ENCODE measurements at regions not wholly inside any gene's neighbourhood (a gene's known extent, or its start where the extent isn't known, plus 50 kb on each side); places are given as distances from the start of the nearest gene placed in this dataset.

- TF ChIP-seq CTCF (IDR thresholded peaks at IDR 0.05; ENCODE audit: extremely low read depth in 1 of 2, insufficient read depth in 1 of 2, low read depth in 1 of 2, low read length in 2 of 2) (no peak), POLR2AphosphoS5 (IDR thresholded peaks at IDR 0.05; ENCODE audit: insufficient read depth, low read depth, low read length) (no peak), POLR2A (IDR thresholded peaks at IDR 0.05; ENCODE audit: low read depth, low read length) (no peak), FOS (IDR thresholded peaks at IDR 0.05; ENCODE audit: borderline replicate concordance, insufficient read depth, low read length) (no peak), JUN (IDR thresholded peaks at IDR 0.05; ENCODE audit: borderline replicate concordance, insufficient read depth, insufficient read length, low read depth) (no peak), GATA2 (IDR thresholded peaks at IDR 0.05; ENCODE audit: insufficient read depth, insufficient read length, low read depth, low read length) (no peak), EZH2 (IDR thresholded peaks at IDR 0.05; ENCODE audit: borderline replicate concordance, low read depth, low read length, severe bottlenecking) (no peak), MAX (IDR thresholded peaks at IDR 0.05; ENCODE audit: insufficient read depth, insufficient read length) (no peak), MYC (IDR thresholded peaks at IDR 0.05; ENCODE audit: low read depth, low read length) (no peak)
- Histone ChIP-seq H3K4me2 (ENCODE audit: insufficient read depth, low read length) (no peak overlapping the region), H3K4me1 (ENCODE audit: control insufficient read depth, extremely low read depth, insufficient read depth, low read length) (no peaks in the 10 kb centered on the region), H3K79me2 (ENCODE audit: control insufficient read depth, insufficient read depth, low read length) (no peaks in the 10 kb centered on the region), H4K20me1 (replicated peaks; ENCODE audit: control insufficient read depth, extremely low read depth, insufficient read depth, low read length) (no peaks in the 10 kb centered on the region), H3K4me3 (replicated peaks in 1 of 3; ENCODE audit: insufficient read depth in 1 of 3, low read depth in 1 of 3, low read length in 3 of 3) (no peak overlapping the region), H3K9me3 (replicated peaks; ENCODE audit: control insufficient read depth, insufficient read depth, low read length) (no peaks in the 10 kb centered on the region), H3K9ac (replicated peaks; ENCODE audit: extremely low read depth, insufficient read depth, low read length) (no peak overlapping the region), H3K27ac (ENCODE audit: insufficient read depth, low read depth, low read length) (no peak overlapping the region), H3K27me3 (ENCODE audit: control insufficient read depth in 2 of 2, insufficient read depth in 2 of 2, low read length in 2 of 2) (no peaks in the 10 kb centered on the region), H3K9me1 (replicated peaks; ENCODE audit: control insufficient read depth, extremely low read depth, insufficient read depth, low read length) (no peaks in the 10 kb centered on the region), H2AFZ (ENCODE audit: low read depth, low read length) (no peak overlapping the region), H3K36me3 (ENCODE audit: control insufficient read depth in 2 of 2, extremely low read depth in 1 of 2, insufficient read depth in 2 of 2, low read length in 2 of 2) (no peaks in the 10 kb centered on the region)
- intact Hi-C loops (cut with micrococcal nuclease) = no loop called here
- dilution Hi-C loops (cut with MboI; ENCODE audit: extremely low pct_ligation_motif_present, low sequenced_read_pairs) = no loop called here
- BruUV-seq (replicated peaks) = no TSS peak
- ChIA-PET CTCF (interaction anchor here (1.1 kb wide), 1 partner anchor 425 kb away, joined by 3 read pairs; no protein-coding TSS in a partner anchor), POLR2A (no interaction called here)
- DNase-seq (ENCODE audit: low read depth, low spot score) = no peak
- FAIRE-seq = no peak
These were observed 436.9 kb downstream of the GUCY1A2 start for GRCh38 chr11:106581399-106581798.

Data from endothelial cell of umbilical vein (primary cell).